GM21723 (cell line): ENCODE measurements at regions not wholly inside any gene's neighbourhood (a gene's known extent, or its start where the extent isn't known, plus 50 kb on each side); places are given as distances from the start of the nearest gene placed in this dataset.

Experiments
- ATAC-seq: cut with Tn5 transposase; IDR thresholded peaks from one replicate; pipeline ENCODE4 v1.9.1; 2021; ENCODE audit warnings: mild to moderate bottlenecking, moderate library complexity; ENCODE audit not compliant: unreplicated experiment

GRCh38 chr9:113646946-113647914 is 183.7 kb downstream of the RGS3 start:
- ATAC-seq, result no peak

- ATAC-seq, result no peak
These were observed 184.5 kb downstream of the RGS3 start for GRCh38 chr9:113648048-113648447.

GRCh38 chr9:113648586-113648985 is 185.1 kb downstream of the RGS3 start:
- ATAC-seq, result no peak

- no peak for ATAC-seq
These were observed 185.5 kb downstream of the RGS3 start for GRCh38 chr9:113649054-113649453.

GRCh38 chr9:113649855-113650206 is 186.3 kb downstream of the RGS3 start:
- no peak for ATAC-seq

GRCh38 chr9:113650207-113651131 is 186.9 kb downstream of the RGS3 start:
- ATAC-seq, result no peak

- ATAC-seq, result no peak
These were observed 188.4 kb downstream of the RGS3 start for GRCh38 chr9:113651896-113652295.

GRCh38 chr9:113652355-113653152 is 189.0 kb downstream of the RGS3 start:
- ATAC-seq, result no peak

- no peak for ATAC-seq
These were observed 190.4 kb downstream of the RGS3 start for GRCh38 chr9:113653746-113654604.

GRCh38 chr9:113654605-113655428 is 191.3 kb downstream of the RGS3 start:
- no peak for ATAC-seq

- ATAC-seq, result no peak
These were observed 193.5 kb downstream of the RGS3 start for GRCh38 chr9:113656771-113657670.

GRCh38 chr9:113657765-113658544 is 194.4 kb downstream of the RGS3 start:
- ATAC-seq, result peak; percentile 91

- no peak for ATAC-seq
These were observed 195.0 kb downstream of the RGS3 start for GRCh38 chr9:113658545-113658895.

GRCh38 chr9:113659039-113659438 is 195.5 kb downstream of the RGS3 start:
- no peak for ATAC-seq

- no peak for ATAC-seq
These were observed 196.2 kb downstream of the RGS3 start for GRCh38 chr9:113659740-113660139.

GRCh38 chr9:113660196-113660595 is 196.7 kb downstream of the RGS3 start:
- ATAC-seq, result no peak

GRCh38 chr9:113661074-113661473 is 197.5 kb downstream of the RGS3 start:
- ATAC-seq, result no peak
